Fibroblast of upper back skin (primary cell): ENCODE measurements at regions not wholly inside any gene's neighbourhood (a gene's known extent, or its start where the extent isn't known, plus 50 kb on each side); places are given as distances from the start of the nearest gene placed in this dataset.

ENCODE experiments used
- DNase-seq: peaks from one replicate; pipeline ENCODE4 v3.0.0-alpha.2; 2013

GRCh38 chr9:79962150-79962549 lies 390.4 kb downstream of the TLE4 start:
- no peak for DNase-seq

GRCh38 chr9:79955300-79955699 lies 383.5 kb downstream of the TLE4 start:
- DNase-seq, result no peak

GRCh38 chr9:79953908-79954307 lies 382.1 kb downstream of the TLE4 start:
- no peak for DNase-seq

- peak; percentile 55 for DNase-seq
Measured at GRCh38 chr9:79952401-79952800, 380.6 kb downstream of the TLE4 start.

- DNase-seq, result peak; percentile 2
Measured at GRCh38 chr9:79946712-79947111, 374.9 kb downstream of the TLE4 start.

- DNase-seq, result no peak
Measured at GRCh38 chr9:79945495-79945894, 373.7 kb downstream of the TLE4 start.

- no peak for DNase-seq
Measured at GRCh38 chr9:79945016-79945415, 373.3 kb downstream of the TLE4 start.

GRCh38 chr9:79940919-79941318 lies 369.2 kb downstream of the TLE4 start:
- no peak for DNase-seq

- DNase-seq, result no peak
Measured at GRCh38 chr9:79939819-79940218, 368.1 kb downstream of the TLE4 start.

- DNase-seq, result no peak
Measured at GRCh38 chr9:79936336-79936735, 364.6 kb downstream of the TLE4 start.

GRCh38 chr9:79929285-79929684 lies 357.5 kb downstream of the TLE4 start:
- DNase-seq, result no peak

GRCh38 chr9:79928661-79929223 lies 357.0 kb downstream of the TLE4 start:
- no peak for DNase-seq

GRCh38 chr9:79925326-79925725 lies 353.6 kb downstream of the TLE4 start:
- no peak for DNase-seq

GRCh38 chr9:79924836-79925235 lies 353.1 kb downstream of the TLE4 start:
- no peak for DNase-seq

GRCh38 chr9:79917421-79917820 lies 345.7 kb downstream of the TLE4 start:
- peak; percentile 55 for DNase-seq

GRCh38 chr9:79913867-79914266 lies 342.1 kb downstream of the TLE4 start:
- DNase-seq, result no peak

- DNase-seq, result peak; percentile 81
Measured at GRCh38 chr9:79912318-79913070, 340.7 kb downstream of the TLE4 start.

GRCh38 chr9:79911724-79912123 lies 340.0 kb downstream of the TLE4 start:
- DNase-seq, result no peak

GRCh38 chr9:79902825-79903600 lies 331.2 kb downstream of the TLE4 start:
- no peak for DNase-seq

GRCh38 chr9:79900754-79901153 lies 329.0 kb downstream of the TLE4 start:
- DNase-seq, result no peak

- DNase-seq, result no peak
Measured at GRCh38 chr9:79896390-79896980, 324.7 kb downstream of the TLE4 start.

- DNase-seq, result no peak
Measured at GRCh38 chr9:79895232-79895631, 323.5 kb downstream of the TLE4 start.

GRCh38 chr9:79889369-79889768 lies 317.6 kb downstream of the TLE4 start:
- no peak for DNase-seq
